ENCODE measurements at regions not wholly inside any gene's neighbourhood (a gene's known extent, or its start where the extent isn't known, plus 50 kb on each side); places are given as distances from the start of the nearest gene placed in this dataset.

- TF ChIP-seq CTCF (IDR thresholded peaks at IDR 0.05; ENCODE audit: low read length) (no peak), EZH2 (IDR thresholded peaks at IDR 0.05; ENCODE audit: borderline replicate concordance, low read length) (no peak)
Measured at GRCh38 chr9:84481231-84481630, 140.7 kb upstream of the SLC28A3 start.

Data from OCI-LY1 (cell line).